ENCODE measurements at regions not wholly inside any gene's neighbourhood (a gene's known extent, or its start where the extent isn't known, plus 50 kb on each side); places are given as distances from the start of the nearest gene placed in this dataset.

DNA sequence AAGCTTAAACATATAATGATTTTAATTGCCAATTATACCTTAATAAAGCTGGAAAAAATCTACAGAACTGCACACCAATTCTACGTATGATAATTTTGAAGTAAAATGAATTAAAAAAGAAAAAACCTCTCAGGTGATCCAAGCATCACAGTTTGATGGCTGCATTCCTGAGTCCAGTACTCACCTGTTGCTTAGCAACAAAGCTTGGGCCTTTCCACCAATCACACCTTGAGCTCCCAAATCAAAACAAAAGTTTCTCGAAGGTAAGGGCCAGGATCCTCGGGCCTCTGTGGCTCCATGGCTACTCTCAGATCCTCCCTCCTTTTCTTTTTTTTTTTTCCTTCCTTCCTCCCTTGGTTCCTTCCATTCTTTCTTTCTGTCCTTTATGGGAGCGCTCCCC is 137.2 kb upstream of the PCBD1 start:
- no peak for TF ChIP-seq ZFX (IDR thresholded peaks at IDR 0.05; ENCODE audit: borderline replicate concordance)
- TF ChIP-seq, protein P1, sequence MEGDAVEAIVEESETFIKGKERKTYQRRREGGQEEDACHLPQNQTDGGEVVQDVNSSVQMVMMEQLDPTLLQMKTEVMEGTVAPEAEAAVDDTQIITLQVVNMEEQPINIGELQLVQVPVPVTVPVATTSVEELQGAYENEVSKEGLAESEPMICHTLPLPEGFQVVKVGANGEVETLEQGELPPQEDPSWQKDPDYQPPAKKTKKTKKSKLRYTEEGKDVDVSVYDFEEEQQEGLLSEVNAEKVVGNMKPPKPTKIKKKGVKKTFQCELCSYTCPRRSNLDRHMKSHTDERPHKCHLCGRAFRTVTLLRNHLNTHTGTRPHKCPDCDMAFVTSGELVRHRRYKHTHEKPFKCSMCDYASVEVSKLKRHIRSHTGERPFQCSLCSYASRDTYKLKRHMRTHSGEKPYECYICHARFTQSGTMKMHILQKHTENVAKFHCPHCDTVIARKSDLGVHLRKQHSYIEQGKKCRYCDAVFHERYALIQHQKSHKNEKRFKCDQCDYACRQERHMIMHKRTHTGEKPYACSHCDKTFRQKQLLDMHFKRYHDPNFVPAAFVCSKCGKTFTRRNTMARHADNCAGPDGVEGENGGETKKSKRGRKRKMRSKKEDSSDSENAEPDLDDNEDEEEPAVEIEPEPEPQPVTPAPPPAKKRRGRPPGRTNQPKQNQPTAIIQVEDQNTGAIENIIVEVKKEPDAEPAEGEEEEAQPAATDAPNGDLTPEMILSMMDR (IDR thresholded peaks at IDR 0.05), result no peak
- no peak overlapping the region for H3K27ac ChIP-seq

DNA sequence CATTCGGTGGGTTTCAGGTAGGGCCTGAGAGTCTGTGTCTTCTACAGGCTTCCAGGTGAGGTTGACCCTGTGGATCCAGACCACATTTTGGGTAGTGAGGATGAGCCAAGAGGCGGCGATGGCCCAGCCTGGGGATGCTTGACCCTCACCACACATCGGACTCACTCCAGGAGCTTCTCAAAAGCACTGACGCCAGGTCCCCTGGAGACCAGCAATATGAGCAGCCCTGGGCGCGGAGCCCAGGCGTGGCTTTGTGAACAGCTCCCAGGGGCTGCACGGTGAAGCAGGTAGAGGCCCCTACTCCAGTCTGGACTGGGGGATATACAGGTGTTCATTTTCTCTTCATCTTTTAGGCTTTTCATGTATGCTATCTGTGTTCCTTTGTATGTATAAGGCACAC is 139.7 kb upstream of the PCBD1 start:
- no peak overlapping the region for H3K27ac ChIP-seq
- no peak for TF ChIP-seq ZFX (IDR thresholded peaks at IDR 0.05; ENCODE audit: borderline replicate concordance)
- TF ChIP-seq, protein P1 (IDR thresholded peaks at IDR 0.05), result no peak

DNA sequence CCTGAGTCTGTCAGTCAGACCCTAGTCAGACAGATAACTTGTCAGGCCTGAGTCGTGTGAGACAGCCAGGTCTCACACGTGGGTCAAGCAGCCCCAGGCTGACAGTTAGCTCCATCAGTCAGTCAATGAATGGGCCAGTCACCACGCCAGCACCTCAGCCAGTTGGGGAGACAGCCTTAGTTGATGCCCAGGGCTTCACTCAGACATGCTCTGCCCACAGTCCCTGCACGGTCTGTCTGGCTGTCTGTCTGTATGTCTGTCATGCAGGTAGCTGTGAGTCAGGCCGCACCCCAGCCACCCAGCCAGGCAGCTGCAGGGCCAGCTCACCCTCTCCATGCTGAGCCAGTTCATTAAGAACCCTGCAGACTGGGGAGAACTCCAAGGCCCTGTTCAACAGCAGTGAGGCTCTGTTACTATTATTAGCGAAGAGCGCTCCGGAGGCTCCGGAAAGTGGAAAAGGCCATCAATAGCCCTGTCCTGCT is 141.1 kb upstream of the PCBD1 start:
- TF ChIP-seq ZFX (IDR thresholded peaks at IDR 0.05; ENCODE audit: borderline replicate concordance), result no peak
- TF ChIP-seq, protein P1 (IDR thresholded peaks at IDR 0.05), result no peak
- no peak overlapping the region for H3K27ac ChIP-seq

DNA sequence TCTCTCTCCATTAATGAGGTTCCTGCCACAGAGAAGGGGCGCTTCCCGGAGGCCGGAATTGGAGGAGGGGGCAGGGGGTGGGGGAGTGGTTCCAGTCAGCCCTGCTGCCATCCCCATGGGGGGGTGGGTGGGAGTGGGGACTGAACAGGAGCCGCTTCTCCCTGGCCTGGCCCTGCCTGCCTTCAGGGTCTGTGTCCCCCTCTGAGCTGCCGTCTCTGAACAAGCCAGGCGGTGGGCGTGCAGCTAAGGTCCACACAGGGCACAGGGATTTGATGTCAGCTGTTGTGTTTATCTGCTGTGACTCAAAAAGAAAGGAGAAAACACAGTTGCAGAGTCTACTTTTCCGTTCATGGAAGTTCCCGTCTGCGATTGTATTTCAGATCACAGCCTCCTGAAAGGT is 141.5 kb upstream of the PCBD1 start:
- TF ChIP-seq, protein P1 (IDR thresholded peaks at IDR 0.05), result no peak
- no peak for TF ChIP-seq ZFX (IDR thresholded peaks at IDR 0.05; ENCODE audit: borderline replicate concordance)
- H3K27ac ChIP-seq, result no peak overlapping the region

DNA sequence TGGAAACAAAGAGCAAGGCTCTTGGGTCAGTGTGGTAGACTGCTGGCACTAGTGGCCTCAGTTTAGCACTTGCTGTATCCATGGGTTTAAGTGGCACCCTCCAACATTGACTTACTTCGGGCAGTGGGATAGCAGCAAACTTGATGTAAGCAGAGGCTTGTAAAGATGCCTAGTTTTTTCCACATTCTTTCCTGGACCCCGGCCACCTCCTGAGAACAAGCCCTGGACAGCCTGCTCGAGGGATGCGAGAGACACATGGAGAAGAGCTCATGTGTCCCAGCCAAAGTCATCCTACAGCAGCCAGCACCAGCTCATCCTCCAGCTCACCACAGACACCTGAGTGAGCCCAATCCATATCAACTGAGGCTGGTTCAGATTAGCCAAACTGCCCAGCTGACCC is 142.7 kb upstream of the PCBD1 start:
- H3K27ac ChIP-seq, result no peak overlapping the region
- no peak for TF ChIP-seq ZFX (IDR thresholded peaks at IDR 0.05; ENCODE audit: borderline replicate concordance)
- TF ChIP-seq, protein P1 (IDR thresholded peaks at IDR 0.05), result no peak

DNA sequence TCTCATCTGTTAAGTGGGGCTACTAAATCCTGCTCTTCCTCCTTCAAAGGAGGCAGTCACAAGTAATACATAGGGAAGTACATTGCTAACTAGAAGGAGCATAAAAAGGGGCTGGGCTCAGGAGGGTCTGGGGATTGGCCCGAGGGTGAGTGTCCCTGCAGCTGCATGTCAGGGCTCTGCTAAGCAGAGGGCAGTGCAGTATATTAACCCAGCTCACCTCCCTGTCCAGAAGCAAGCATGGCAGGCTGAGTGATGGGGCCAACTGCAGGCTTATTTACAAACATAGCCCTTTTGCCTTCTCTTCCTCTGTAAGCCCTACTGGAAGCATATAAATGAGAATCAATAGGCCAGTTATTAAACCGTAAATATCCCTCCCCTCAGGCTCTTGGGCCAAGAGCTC is 143.2 kb upstream of the PCBD1 start:
- TF ChIP-seq, protein P1 (IDR thresholded peaks at IDR 0.05), result no peak
- no peak for TF ChIP-seq ZFX (IDR thresholded peaks at IDR 0.05; ENCODE audit: borderline replicate concordance)
- H3K27ac ChIP-seq, result no peak overlapping the region

DNA sequence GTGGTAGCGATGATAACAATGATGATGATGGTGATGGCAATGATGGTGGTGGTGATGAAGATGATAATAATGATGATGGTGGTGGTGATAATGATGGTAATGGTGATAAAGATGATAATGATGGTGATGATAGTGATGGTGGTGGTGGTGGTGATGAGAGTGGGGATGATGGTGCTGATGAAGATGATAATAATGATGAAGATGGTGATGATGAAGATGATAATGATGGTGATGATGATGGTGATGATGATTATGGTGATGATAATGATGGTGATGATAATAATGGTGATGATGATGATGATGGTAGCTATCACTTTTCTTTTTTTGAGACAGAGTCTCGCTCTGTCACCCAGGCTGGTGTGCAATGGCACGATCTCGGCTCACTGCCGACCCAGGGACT is 144.5 kb upstream of the PCBD1 start:
- H3K27ac ChIP-seq, result no peak overlapping the region
- TF ChIP-seq, protein P1 (IDR thresholded peaks at IDR 0.05), result no peak
- no peak for TF ChIP-seq ZFX (IDR thresholded peaks at IDR 0.05; ENCODE audit: borderline replicate concordance)
